ENCODE measurements at regions not wholly inside any gene's neighbourhood (a gene's known extent, or its start where the extent isn't known, plus 50 kb on each side); places are given as distances from the start of the nearest gene placed in this dataset.

DNA sequence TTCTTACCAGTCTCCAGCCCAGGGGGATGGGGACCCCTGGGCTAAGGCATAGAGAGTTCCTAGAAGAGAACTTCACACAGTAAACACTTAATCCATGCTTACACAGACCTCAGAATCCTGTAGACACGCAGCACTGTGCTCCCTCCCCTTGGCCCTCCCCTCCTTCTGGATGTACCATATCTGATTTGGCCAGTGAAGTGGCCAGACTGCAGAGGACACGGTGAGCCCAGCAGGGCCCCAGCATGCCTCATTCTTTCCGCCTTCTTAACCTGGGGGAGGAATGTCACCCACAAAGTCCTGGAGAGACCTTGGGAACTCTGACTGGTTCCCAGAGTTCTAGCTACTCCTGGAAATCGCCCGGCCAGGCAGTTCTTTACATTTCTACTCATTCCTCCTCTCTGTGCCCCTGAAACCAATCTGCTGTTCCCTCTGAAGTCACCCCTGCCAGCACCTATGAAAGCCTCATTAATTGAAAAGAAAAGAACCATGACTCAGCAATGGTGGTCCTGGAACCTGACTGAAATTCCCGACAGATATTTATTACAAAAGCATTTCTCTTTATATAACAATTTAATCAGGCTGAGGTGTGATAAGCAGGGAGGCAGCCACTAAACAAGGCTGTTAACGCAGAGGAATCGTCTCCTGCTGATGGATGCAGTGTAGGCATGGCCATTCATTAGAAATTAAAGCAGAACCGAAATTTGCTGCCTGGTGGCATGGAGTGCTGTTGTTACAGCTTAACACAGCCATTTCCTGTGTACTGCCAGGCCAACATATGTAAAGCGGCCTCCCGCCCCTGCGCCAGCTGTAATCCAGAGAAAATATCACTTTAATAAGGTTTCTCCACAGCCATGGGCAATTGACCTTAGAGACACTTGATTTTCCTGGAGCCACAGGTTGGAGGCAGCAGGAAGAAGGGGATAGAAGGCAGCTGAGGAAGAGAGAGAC, 74.6 kb upstream of the KCND3 start:
- DNase-seq (ENCODE audit: low read depth) = no peak
- TF ChIP-seq, protein P1, sequence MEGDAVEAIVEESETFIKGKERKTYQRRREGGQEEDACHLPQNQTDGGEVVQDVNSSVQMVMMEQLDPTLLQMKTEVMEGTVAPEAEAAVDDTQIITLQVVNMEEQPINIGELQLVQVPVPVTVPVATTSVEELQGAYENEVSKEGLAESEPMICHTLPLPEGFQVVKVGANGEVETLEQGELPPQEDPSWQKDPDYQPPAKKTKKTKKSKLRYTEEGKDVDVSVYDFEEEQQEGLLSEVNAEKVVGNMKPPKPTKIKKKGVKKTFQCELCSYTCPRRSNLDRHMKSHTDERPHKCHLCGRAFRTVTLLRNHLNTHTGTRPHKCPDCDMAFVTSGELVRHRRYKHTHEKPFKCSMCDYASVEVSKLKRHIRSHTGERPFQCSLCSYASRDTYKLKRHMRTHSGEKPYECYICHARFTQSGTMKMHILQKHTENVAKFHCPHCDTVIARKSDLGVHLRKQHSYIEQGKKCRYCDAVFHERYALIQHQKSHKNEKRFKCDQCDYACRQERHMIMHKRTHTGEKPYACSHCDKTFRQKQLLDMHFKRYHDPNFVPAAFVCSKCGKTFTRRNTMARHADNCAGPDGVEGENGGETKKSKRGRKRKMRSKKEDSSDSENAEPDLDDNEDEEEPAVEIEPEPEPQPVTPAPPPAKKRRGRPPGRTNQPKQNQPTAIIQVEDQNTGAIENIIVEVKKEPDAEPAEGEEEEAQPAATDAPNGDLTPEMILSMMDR (IDR thresholded peaks at IDR 0.05; ENCODE audit: insufficient read depth, low read length) = no peak
- no peak overlapping the region for H3K4me3 ChIP-seq (ENCODE audit: low read depth, low read length)

DNA sequence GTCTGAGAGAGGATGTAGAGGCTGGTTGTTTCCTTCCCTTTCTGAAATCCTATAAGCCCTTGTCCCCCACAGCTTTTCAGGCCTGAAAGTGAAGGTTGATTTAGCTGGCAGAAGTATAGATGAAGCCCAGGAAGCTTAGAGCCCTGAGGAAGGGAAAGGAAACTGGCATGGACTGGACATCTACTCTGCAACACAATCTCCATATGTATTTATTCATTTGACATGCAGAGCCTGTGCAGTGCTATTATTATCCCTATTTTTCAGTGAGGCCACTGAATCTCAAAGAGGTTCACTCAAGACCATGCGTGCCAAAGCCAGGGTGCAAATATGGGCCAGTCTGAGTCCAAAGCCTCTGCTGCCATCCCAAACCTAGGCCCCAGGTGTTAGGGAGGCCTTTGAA, 78.5 kb upstream of the KCND3 start:
- H3K4me3 ChIP-seq (ENCODE audit: low read depth, low read length) = no peak overlapping the region
- TF ChIP-seq, protein P1 (IDR thresholded peaks at IDR 0.05; ENCODE audit: insufficient read depth, low read length) = no peak
- DNase-seq (ENCODE audit: low read depth) = no peak

DNA sequence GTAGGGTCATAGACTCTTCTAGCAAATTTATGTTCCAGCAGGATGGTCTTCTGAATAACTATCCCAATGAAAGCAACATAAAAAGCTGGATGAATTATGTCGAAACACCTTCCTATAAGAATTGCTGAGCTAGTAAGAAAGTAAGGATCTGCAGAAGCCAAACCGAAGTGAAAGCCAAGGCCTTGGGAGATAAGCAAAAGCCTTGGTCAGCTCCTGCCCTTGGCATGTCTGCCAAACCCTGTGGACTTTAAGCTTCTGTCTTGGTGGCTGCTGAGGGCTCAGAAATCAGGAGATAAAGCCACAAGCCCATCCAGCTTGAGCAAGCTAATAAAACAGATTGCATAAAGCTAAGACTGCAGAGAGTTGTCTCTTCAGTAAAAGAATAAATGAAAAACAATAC, 81.2 kb upstream of the KCND3 start:
- no peak overlapping the region for H3K4me3 ChIP-seq (ENCODE audit: low read depth, low read length)
- TF ChIP-seq, protein P1 (IDR thresholded peaks at IDR 0.05; ENCODE audit: insufficient read depth, low read length) = no peak
- no peak for DNase-seq (ENCODE audit: low read depth)

DNA sequence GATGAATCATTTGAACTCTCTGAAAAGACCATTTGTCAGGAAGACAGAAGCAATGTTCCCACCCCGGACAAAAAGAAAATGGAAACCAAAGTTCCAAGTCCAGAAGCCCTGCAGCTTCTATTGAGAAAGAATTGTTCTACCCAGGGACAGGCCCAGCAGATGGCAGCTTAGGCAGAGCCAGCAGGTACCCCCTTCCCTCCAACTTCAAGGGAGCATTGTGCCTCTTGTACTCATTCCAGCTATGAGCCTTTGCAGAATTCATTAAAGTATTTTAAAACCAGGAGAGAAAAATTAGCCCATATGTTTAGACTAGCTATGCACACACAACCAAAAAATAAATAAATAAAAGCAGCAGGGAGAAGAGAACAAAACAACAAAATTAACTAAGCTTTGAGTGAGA, 85.2 kb upstream of the KCND3 start:
- TF ChIP-seq, protein P1 (IDR thresholded peaks at IDR 0.05; ENCODE audit: insufficient read depth, low read length) = no peak
- DNase-seq (ENCODE audit: low read depth) = no peak
- no peak overlapping the region for H3K4me3 ChIP-seq (ENCODE audit: low read depth, low read length)

DNA sequence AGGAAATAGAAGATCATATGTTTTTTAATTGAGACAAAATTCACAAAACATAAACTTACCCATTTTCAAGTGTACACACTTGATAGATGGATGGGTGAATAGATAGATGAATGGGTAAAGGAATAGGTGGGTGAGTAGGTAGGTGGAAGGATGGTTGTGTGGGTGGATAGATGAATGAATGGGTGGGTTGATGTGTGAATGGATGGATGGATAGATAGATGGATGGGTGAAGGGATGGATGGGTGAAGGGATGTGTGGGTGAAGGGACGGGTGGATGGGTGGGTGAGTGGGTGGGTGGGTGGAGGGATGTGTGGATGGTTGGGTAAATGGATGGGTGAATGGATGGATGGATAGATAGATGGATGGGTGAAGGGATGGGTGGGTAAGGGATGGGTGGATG, 86.1 kb upstream of the KCND3 start:
- TF ChIP-seq, protein P1 (IDR thresholded peaks at IDR 0.05; ENCODE audit: insufficient read depth, low read length) = no peak
- DNase-seq (ENCODE audit: low read depth) = no peak
- H3K4me3 ChIP-seq (ENCODE audit: low read depth, low read length) = no peak overlapping the region

DNA sequence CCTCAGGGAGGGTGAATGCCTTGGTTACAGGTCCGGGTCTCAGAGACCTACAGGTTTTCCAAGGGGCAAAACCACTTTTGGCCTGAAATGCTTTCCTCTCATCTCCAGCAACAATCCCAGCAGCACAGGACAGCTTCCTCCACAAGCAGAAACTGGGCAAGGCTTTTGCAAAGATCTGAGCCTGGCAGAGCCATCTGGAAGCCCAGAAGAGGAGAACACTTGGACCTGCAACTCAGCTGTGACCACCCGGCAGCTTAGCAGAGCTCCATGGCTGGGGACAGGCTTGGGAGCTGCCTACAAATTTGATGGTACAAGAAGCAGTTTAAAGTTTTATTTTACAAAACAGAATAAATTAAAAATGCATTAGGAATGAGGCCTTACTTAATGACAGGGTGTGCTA, 90.0 kb upstream of the KCND3 start:
- TF ChIP-seq, protein P1 (IDR thresholded peaks at IDR 0.05; ENCODE audit: insufficient read depth, low read length) = no peak
- no peak for DNase-seq (ENCODE audit: low read depth)
- H3K4me3 ChIP-seq (ENCODE audit: low read depth, low read length) = no peak overlapping the region
